Erythroblast (primary cell): ENCODE measurements at regions not wholly inside any gene's neighbourhood (a gene's known extent, or its start where the extent isn't known, plus 50 kb on each side); places are given as distances from the start of the nearest gene placed in this dataset.
A peak's percentile ranks its signal among the peaks of the same experiment; 100 is the strongest.

Experiments used
- DNase-seq, 2 experiments: peaks; one replicate each; lab custom pipeline; 2025; lab: John Stamatoyannopoulos, UW
- GATA1 ChIP-seq: IDR thresholded peaks from 2 replicates; pipeline ENCODE4 v1.6.1; 2011; ENCODE audit warnings: low read depth, mild to moderate bottlenecking, control low read depth, low read length, moderate library complexity
- POLR2A ChIP-seq: IDR thresholded peaks from 2 replicates; pipeline ENCODE4 v1.6.1; 2011; ENCODE audit warnings: mild to moderate bottlenecking, low read length

GRCh38 chr2:74735009-74735408 is 81.0 kb downstream of the SEMA4F start:
- DNase-seq: no peak
- no peak for TF ChIP-seq POLR2A
- no peak for TF ChIP-seq GATA1

- TF ChIP-seq GATA1 (no peak), POLR2A (no peak)
- DNase-seq: no peak
Observed at GRCh38 chr2:74735564-74735963, 81.5 kb downstream of the SEMA4F start.

- TF ChIP-seq GATA1: no peak
- no peak for TF ChIP-seq POLR2A
- DNase-seq: no peak
Observed at GRCh38 chr2:74736589-74736988, 82.5 kb downstream of the SEMA4F start.

GRCh38 chr2:74738586-74738985 is 84.5 kb downstream of the SEMA4F start:
- no peak for TF ChIP-seq GATA1
- TF ChIP-seq POLR2A: no peak
- DNase-seq: no peak

- TF ChIP-seq GATA1: no peak
- no peak for TF ChIP-seq POLR2A
- DNase-seq: no peak
Observed at GRCh38 chr2:74739129-74739528, 85.1 kb downstream of the SEMA4F start.

GRCh38 chr2:74739733-74740241 is 85.7 kb downstream of the SEMA4F start:
- no peak for DNase-seq
- TF ChIP-seq POLR2A (no peak), GATA1 (no peak)

GRCh38 chr2:74740395-74740740 is 86.3 kb downstream of the SEMA4F start:
- TF ChIP-seq GATA1: no peak
- TF ChIP-seq POLR2A: no peak
- DNase-seq: no peak

GRCh38 chr2:74740741-74741431 is 86.8 kb downstream of the SEMA4F start:
- TF ChIP-seq GATA1 (no peak), POLR2A (no peak)
- peak in 1 of 2 experiments; percentile 54 for DNase-seq

- TF ChIP-seq POLR2A (no peak), GATA1 (no peak)
- no peak for DNase-seq
Observed at GRCh38 chr2:74741629-74742028, 87.6 kb downstream of the SEMA4F start.

GRCh38 chr2:74742471-74742870 is 88.4 kb downstream of the SEMA4F start:
- no peak for DNase-seq
- TF ChIP-seq GATA1: no peak
- no peak for TF ChIP-seq POLR2A

- TF ChIP-seq GATA1: no peak
- TF ChIP-seq POLR2A: no peak
- DNase-seq: no peak
Observed at GRCh38 chr2:74743039-74743438, 89.0 kb downstream of the SEMA4F start.

- no peak for DNase-seq
- no peak for TF ChIP-seq POLR2A
- TF ChIP-seq GATA1: no peak
Observed at GRCh38 chr2:74743778-74744177, 89.7 kb downstream of the SEMA4F start.

- no peak for DNase-seq
- no peak for TF ChIP-seq GATA1
- TF ChIP-seq POLR2A: no peak
Observed at GRCh38 chr2:74744731-74745515, 89.0 kb upstream of the HK2 start.

- TF ChIP-seq POLR2A (no peak), GATA1 (no peak)
- DNase-seq: no peak
Observed at GRCh38 chr2:74745766-74746165, 88.2 kb upstream of the HK2 start.

GRCh38 chr2:74746480-74746879 is 87.4 kb upstream of the HK2 start:
- no peak for DNase-seq
- TF ChIP-seq POLR2A: no peak
- no peak for TF ChIP-seq GATA1
